ENCODE measurements at regions not wholly inside any gene's neighbourhood (a gene's known extent, or its start where the extent isn't known, plus 50 kb on each side); places are given as distances from the start of the nearest gene placed in this dataset.

DNA sequence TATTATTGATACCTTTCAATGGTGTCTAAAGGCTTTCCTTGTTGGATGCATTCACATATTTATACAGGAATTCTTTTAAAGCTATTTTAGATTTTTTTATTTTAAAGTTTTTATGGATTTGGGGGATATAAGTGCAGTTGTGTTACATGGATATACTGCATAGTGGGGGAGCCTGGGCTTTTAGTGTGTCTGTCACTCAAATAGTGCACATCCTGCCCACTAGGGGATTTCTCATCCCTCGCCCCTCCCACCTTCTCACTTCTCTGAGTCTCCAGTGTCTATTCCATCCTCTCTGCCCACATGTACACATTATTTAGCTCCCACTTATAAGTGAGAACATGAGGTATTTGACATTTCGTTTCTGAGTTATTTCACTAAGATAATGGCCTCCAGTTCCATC is 154.0 kb upstream of the MKI67 start:
- no peak for DNase-seq (ENCODE audit: low read depth in 2 of 3, low spot score in 2 of 3)

DNA sequence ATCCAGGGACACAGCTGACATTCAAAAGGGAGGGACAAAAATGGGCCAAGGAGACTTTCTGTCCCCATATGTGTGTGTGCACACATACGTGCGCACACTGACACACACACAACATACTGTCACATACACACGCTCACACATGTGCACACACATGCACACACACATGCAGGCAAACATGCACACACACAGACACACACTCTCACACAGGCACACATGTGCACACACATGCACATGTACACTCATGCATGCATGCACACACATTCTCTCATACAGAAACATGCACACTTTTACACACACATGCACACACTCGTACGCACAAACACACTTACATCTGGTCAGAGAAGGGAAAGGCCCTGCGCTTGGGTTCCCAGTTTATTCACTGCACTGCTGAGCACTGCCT is 155.1 kb upstream of the MKI67 start:
- DNase-seq (ENCODE audit: low read depth in 2 of 3, low spot score in 2 of 3): no peak

DNA sequence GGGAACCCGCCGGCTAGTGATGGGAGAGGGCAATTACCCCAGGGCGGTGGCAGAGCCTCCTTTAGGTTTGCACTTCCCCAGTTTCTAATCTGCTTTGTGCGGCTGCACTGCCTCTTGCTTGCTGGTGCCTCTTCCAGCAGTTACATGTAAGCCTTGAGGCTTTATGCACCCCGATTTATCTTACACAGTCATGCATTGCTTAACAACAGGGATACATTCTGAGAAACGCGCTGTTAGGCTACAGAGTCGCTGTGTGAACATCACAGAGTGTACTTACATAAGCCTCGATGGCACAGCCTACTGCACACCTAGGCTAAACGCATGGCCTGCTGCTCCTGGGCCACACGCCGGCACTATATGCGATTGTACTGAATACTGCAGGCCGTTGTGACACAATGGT is 155.6 kb upstream of the MKI67 start:
- no peak for DNase-seq (ENCODE audit: low read depth in 2 of 3, low spot score in 2 of 3)

DNA sequence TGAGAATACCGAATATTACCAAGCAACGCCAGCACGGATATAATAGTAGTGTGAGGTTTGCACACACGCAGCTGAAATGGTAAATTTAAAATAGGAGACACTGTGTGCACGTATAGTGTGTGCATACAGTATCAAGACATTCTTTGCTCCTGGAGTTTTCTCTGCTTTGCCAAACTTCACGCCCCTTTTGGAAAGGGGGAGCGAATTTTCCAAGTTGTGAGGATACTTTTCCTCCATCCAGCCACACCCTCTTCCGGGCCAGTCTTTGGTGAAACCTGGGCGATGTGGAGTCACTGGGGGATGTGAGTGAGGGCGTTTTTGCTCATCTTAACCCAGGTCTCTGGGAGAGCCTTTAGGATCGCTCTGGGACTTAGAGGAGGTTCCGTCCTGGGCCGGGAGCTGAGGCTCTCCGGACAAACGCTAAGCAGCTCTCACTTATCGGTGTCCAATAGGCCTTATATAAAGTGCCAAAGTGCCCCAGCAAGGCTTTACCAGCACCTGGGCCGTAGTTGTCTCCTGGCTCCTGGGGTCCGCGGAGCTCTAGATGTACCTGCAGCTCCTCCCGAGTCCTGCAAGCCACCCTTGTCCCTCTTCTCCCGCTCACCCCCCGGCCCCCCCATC is 160.0 kb upstream of the MKI67 start:
- no peak for DNase-seq (ENCODE audit: low read depth in 2 of 3, low spot score in 2 of 3)

DNA sequence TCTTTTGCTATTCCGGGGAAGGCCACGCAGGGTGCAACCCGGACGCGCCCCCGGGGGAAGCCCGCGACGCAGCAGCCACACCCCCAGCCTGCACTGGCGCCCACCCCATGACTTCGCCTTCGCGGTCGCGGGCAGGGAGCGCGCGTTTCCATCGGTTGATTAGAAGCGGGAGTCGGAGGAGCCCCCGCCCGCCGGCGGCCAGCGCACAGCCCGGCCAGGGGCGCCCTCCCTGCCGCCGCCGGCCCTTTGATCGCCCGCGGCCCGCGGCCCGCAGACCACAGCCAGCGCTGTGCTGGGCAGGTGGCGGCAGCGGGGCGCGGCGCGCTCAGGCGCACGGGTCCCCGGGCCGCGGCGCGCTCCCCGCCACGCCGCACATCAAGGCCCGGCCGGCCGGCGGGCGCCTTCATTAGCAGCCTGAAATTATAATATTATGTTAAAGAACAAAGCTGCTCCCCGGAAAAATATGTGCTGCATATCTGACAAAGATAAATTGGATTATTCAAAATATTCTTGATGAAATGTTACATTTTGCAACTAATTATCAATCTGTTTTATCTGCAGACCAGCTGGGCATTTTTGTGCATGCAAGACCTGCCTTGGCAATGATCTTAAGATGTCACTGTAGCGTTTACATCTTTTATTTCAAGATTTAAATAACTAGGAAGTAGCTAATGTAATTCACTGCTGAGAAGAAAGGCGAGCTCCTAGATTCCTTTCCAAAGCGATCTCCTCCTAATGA is 160.7 kb upstream of the MKI67 start:
- DNase-seq (ENCODE audit: low read depth in 2 of 3, low spot score in 2 of 3): no peak

DNA sequence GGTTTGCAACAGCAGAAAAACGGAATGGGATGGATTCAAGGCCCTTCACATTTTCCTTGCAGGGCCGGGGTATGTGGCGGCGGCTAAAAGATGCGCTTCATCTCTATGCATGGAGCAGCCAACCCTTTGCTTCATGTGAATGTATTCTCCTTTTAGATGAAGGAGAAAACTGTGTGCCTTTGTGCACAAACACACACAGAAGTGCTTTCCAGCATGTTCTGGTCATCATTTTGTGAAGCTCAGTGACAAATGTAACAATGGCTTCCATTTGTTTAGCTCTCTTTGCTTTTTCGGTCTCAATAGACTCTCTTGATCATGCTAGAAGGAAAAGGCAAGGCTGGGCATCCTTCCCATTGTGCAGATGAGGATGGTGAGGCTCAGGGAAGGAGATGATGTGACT is 161.7 kb upstream of the MKI67 start:
- no peak for DNase-seq (ENCODE audit: low read depth in 2 of 3, low spot score in 2 of 3)

DNA sequence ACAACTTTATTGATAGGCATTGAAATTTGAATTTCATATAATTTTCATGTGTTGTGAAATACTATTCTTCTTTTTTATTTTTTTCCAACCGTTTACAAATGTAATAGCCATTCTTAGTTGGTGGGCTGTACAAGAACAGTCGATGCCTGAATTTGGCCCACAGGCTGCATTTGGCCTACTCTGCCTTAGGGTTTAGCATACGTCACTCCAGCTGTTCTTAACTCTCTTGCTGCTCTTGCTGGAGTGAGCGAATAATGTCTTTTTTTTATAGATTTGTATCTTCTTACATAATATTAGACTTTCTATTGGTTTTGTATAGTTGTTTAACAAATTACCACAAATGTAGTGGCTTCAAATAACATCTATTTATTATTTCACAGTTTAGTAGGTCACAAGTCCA is 163.4 kb upstream of the MKI67 start:
- DNase-seq (ENCODE audit: low read depth in 2 of 3, low spot score in 2 of 3): no peak

DNA sequence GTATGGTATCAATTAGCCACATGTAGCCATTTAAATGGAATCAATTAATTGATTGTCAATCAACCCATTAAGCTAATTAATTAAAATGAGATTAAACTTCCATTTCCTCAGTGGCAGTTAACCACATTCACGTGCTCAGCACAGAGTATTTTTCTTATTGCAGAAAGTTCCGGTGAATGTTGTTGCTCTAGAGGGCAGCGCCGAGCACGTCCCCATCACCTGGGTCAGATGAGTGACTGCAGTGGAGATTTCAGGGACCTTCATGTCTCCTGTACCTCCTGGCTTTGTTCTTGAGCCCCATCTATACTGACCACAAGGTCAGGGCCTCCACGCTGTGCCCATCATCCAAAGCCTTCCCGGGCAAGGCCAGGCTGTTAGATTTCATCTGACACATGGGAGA is 168.8 kb upstream of the MKI67 start:
- no peak for DNase-seq (ENCODE audit: low read depth in 2 of 3, low spot score in 2 of 3)

DNA sequence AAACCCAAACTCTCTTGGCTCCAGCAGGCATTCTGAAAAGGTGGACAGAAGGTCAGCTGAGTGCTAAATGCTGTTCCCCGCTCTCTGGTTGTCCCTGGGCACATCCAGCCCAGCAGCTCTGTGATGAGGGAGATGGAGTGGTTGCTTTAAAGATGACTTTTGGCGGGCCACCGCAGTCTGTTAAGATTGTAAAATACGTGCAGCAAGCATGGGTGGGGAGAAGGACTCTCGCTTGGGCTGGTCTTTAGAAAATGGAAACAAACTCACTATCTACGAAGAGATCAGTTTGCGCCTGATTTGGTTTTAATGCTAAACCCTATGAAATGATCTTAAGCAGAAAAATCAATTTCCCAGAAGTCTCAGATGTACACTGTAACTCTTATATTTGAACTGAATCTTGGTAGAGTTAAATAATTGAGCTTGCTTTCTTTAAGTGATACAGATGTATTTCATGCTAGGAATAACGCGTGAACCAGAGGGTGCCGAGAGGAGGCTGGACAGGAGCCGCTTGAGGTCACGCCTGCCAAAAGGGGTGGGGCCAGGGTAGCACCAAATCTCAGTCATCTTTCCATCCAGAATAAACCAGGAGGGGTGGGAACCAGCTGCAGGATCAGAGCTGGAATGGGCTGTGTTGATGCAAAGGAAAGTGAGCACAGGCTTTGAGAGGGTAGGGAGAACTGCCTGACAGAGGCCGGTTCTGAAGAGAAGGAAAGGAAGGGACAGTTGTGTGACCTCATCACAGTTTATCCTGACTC is 170.2 kb upstream of the MKI67 start:
- DNase-seq (ENCODE audit: low read depth in 2 of 3, low spot score in 2 of 3): no peak

DNA sequence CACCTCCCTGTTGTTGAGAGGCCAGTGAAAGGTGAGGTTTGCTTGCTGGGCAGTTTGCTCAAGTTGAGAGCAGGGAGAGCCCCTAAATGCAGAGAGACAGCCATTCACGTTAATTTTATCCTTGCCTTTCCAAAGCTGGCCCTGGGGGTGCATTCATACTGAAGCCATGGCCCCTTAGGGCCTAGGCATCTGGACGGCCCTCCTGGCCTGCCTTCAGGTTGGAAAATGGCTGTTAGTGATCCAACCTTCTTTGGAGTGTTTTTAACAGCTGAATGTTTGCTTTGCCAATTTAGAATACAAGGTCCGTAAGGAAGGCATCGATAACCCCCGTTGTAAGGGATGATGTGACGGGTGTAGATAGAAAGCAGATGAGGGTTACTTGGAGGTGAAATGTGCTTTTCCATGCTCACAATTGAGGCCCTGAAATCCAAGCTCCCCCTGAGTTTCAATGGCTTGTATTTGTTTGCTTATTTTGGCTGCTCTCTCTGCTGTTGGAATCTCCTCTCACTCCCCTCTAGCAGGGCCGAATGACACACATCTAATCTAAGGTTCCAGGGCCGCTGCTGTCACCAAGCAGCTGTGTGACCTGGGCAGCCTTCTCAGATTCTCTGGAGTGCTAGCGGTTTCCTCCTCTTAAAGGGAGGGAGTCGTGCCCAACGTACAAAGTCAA is 171.6 kb upstream of the MKI67 start:
- DNase-seq (ENCODE audit: low read depth in 2 of 3, low spot score in 2 of 3): no peak

DNA sequence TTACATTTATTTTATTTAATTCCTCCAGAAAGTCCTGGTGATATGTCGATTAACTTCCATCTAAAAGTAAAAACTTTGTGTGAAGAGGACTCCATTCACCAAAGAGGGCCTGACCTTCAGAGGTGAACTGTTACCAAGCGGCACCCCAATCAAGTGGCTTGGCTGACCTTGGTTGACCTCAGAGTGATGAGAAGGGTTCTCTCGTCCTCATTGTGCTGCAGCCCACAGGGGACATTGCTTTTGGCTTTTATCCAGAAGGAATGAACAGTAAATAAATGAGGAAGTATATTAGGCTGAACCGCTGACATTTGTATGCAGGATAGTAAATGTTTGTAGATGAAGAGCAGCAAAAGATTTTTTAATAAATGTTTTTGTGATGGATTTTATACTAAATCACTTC is 172.4 kb upstream of the MKI67 start:
- no peak for DNase-seq (ENCODE audit: low read depth in 2 of 3, low spot score in 2 of 3)

DNA sequence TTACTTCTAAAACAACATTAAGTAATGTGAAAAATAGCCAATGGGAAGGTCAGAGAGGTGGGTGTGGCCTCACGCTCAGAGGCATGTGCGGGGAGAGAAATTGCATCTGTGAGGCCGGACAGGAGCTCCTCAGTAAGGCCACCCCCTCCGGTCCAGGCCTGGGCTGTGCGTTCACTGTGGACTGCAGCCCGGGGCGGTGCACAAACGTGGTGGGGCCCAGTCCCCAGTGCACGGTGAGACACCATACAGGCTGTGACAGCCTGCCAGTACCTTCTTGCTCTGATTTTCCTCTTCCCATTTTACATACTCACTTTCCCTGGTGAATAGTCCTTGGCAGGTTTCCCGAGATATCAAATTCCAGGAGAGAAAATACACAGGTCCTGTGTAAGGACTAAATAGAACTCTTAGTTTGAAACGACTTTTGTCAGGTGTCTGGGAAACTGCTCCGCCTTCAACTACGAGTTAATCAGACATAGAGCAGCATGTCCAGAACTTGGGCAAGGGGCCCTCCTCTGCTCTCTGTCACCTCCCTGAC is 174.1 kb upstream of the MKI67 start:
- DNase-seq (ENCODE audit: low read depth in 2 of 3, low spot score in 2 of 3): no peak

DNA sequence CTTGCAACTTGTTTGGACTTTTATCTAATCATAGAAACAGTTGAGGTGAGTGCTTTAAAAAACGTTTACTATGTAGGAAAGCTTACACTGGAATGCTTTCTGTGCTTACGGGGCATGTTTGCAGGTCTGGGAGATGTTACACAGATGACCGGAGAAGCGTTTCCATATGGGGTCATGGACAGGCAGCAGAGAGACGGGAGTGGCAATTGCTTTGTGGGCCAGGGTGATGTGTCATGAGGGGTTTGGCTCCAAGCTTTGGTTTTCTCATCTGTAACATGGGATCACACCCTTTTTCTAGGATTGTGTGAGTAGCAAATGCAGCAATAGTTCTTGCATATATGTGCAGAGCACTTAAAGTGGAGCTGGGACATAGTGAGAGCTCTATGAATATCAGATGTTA is 174.8 kb upstream of the MKI67 start:
- DNase-seq (ENCODE audit: low read depth in 2 of 3, low spot score in 2 of 3): no peak

DNA sequence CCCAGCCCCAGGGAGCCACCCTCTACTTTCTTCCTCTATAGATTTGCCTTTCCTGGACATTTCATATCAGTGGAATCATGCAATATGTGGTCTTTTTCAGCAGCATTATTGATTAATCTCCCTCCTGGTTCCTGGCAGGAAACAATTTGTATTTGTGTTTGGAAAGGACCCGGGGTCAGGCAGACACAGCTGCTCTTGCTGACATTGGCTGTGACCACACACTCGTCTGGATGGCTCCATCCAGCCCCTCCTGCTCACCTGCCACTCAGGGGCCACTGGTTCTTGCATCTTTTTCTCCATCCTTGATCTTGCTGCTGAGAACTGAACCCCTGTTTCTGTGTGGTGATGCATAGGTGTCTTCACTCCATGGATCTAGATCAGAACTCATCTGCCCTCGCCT is 176.6 kb upstream of the MKI67 start:
- no peak for DNase-seq (ENCODE audit: low read depth in 2 of 3, low spot score in 2 of 3)

DNA sequence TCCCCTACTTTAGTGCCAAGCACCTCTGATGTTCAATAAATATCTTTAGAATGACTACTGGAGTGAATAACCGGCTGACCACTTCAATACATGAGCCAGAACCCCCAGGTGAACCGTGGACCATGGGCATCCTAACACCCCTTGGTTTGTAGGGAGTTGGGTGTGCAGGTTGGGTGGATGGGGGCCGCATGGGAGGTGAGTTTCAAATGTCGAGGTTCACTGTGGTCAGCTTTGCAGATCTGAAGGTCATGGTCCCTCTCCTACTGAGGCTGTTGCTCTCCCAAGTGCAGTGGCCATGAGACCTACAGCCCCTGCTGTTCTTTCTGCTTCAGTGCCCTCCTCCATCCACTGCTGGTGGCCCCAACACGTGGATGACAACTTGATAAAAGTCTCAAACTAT is 178.0 kb upstream of the MKI67 start:
- no peak for DNase-seq (ENCODE audit: low read depth in 2 of 3, low spot score in 2 of 3)

DNA sequence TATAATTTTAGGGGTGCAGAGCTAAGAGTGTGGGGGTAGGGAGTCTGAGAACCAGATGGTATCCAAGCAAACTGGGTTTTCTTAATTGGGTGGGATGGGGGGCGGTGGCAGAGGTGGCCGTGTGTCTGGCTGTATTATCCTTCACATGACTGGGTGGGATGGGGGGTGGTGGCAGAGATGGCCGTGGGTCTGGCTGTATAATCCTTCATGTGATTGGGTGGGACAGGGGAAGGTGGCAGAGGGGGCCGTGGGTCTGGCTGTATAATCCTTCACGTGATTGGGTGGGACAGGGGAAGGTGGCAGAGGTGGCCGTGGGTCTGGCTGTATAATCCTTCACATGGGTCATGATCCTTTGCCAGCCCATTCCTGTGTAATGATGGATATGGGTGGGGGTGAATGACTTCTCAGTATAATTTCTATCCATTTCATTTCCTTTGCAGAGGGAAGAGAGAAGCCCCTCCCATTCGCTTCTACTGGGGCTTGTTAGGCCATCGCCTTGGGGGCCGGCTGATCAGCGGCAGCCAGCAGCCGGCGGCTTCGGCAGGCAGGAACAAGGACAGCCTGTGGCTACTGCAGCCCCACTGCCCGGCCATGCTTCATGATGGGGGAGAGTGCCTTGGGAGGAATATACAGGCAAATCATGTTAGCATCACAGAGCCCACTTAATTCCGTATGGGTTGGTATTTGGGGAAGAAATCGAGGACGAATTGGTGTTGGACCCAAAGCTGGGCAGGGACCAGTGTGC is 179.6 kb upstream of the MKI67 start:
- DNase-seq (ENCODE audit: low read depth in 2 of 3, low spot score in 2 of 3): no peak

DNA sequence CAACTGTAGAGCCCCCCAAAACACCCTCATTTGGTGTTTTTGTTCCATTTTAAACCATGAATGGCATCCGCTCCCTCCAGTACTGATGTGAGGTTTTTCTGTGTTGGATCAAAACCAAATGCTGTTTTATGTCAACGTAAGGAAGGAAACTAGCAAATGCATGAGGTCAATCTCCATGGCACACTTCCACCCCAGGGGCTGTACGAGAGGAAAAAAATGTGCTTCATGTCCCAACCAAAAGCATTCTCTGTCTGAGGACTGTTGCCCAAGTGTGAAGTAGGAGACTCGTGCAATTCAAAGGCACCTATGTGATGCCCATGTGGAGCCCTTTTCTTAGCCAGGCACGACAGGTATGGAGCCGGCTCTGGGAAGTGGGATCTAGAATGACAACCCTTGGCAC is 180.3 kb upstream of the MKI67 start:
- DNase-seq (ENCODE audit: low read depth in 2 of 3, low spot score in 2 of 3): no peak

DNA sequence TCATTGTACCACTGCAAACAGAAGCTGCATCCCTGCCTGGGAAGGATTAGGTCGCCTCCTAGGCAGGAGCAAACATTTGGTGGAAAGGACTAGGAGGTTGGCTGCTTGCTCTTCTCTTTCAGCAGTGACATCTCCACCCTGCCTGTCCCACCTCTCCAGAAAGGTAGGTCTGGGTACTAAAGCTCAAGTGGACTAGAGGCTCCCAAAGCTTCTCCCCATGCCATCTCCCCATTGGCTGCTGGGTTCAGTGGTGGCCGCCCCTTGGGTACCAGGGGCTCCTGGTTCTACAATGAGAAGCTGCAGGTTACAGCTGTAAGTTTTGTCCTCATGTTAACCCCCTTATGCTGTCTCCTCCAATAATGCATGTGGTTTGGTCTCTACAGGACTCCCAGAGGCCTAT is 180.7 kb upstream of the MKI67 start:
- no peak for DNase-seq (ENCODE audit: low read depth in 2 of 3, low spot score in 2 of 3)

DNA sequence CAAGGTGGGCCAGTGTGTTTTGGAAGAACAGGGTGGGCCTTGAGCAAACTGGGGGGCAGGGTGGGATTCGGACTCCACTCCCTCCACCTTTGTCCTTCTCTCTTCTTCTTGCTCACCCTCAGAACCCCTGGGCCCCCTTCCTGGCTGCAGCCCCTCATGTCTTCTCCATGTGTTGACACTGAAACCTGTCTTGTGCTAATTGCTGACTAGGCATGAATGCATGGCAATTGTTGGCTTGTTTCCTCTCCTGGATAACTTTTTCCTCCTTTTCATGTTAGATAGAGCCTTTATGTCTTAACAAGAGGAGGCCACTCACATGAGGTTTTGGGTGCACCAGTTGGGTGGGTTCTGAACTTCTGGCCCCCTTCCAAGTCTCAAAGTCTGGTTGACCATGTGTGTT is 181.6 kb upstream of the MKI67 start:
- DNase-seq (ENCODE audit: low read depth in 2 of 3, low spot score in 2 of 3): no peak

DNA sequence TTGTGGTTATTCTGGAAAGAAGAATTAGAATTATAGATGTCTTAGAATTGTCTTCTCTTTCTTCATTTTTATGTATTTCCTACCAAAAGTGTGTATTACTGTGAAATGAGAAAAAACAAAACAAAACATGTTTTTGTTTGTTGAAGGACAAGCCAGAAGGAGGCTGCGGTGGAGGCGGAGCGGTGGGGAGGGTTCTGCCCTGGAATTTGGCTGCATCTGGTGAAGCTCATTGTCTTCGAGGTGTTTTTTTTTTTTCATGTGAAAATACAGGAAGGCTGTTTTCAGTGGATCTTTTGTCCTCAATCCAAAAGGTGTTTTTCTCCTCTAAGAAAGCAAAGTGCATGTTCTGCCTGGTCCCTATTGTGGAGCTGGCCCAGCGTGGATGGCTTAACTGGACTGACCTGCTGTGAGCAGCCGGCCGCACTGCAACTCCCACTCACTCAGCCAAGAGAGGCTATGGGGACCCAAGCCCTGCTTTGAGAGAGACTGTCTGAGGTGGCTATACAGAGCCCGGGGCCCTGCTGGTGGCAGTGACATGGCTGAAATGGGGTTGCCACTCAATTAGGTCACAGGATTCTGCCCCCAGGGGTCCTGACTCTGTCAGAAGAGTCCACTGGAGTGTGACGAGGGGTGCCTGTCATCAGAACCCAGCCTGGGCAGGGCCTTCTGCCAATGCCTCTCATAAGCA is 184.9 kb upstream of the MKI67 start:
- no peak for DNase-seq (ENCODE audit: low read depth in 2 of 3, low spot score in 2 of 3)
